ENCODE measurements at regions not wholly inside any gene's neighbourhood (a gene's known extent, or its start where the extent isn't known, plus 50 kb on each side); places are given as distances from the start of the nearest gene placed in this dataset.

DNA sequence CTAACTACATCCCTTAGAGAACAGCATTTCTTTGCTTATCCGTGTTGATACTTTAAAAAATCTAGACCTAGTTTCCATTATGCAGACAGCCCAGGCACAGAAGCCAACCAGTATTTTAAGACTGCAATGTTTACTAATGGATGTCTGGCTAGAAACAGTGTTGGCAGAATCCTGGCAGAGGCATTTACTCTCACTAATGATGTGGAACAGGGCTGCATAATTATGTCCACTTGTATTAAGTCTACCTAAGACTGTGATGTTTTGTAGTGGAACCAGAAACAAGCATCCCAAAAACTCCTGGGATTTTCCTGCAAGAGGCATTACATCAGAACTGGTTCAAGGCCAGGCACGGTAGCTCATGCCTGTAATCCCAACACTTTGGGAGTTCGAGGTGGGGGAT, 50.2 kb upstream of the PICALM start:
- no peaks in the 10 kb centered on the region for H3K36me3 Mint-ChIP-seq (ENCODE audit: low read depth)
- no peaks in the 10 kb centered on the region for H3K27me3 Mint-ChIP-seq (ENCODE audit: low read depth)
- no peak overlapping the region for H3K4me3 Mint-ChIP-seq (ENCODE audit: low read depth)
- DNase-seq (ENCODE audit: low spot score): no peak
- H3K9me3 Mint-ChIP-seq: no peaks in the 10 kb centered on the region
- intact Hi-C loops (cut with micrococcal nuclease): loop anchor here (5.0 kb wide), 1 partner anchor 292 kb away; no protein-coding TSS in a partner anchor
- peaks cover 46% of the 10 kb centered on the region for H3K4me1 Mint-ChIP-seq (ENCODE audit: low read depth)
- H3K27ac Mint-ChIP-seq: no peak overlapping the region

Data from activated T-helper 2 cell treated with anti-CD3 and anti-CD28 coated beads, Interferon-gamma antibody, Interleukin-2, Interleukin-4, amounts not matched to agents 10 μg/mL and 5 μg/mL and 100 μg/mL, durations not matched to agents 14 hours and 24 hours and 36 hours (primary cell).